Activated T-helper 2 cell treated with anti-CD3 and anti-CD28 coated beads, Interferon-gamma antibody, Interleukin-2, Interleukin-4, amounts not matched to agents 10 μg/mL and 5 μg/mL and 100 μg/mL, durations not matched to agents 14 hours and 24 hours and 36 hours (primary cell): ENCODE measurements at regions not wholly inside any gene's neighbourhood (a gene's known extent, or its start where the extent isn't known, plus 50 kb on each side); places are given as distances from the start of the nearest gene placed in this dataset.

Source experiments
- DNase-seq: peaks from one replicate; pipeline ENCODE4 v3.0.0; 2021; ENCODE audit warnings: low spot score
- H3K27ac Mint-ChIP-seq: one replicate; pipeline ENCODE4 v1.8.0; 2021; ENCODE audit warnings: mixed read lengths
- H3K27me3 Mint-ChIP-seq: one replicate; pipeline ENCODE4 v1.8.0; 2021; ENCODE audit warnings: low read depth, mixed read lengths
- H3K36me3 Mint-ChIP-seq: one replicate; pipeline ENCODE4 v1.8.0; 2021; ENCODE audit warnings: low read depth, mixed read lengths
- H3K4me1 Mint-ChIP-seq: one replicate; pipeline ENCODE4 v1.8.0; 2021; ENCODE audit warnings: low read depth, mixed read lengths
- H3K4me3 Mint-ChIP-seq: one replicate; pipeline ENCODE4 v1.8.0; 2021; ENCODE audit warnings: low read depth, mild to moderate bottlenecking, moderate library complexity, mixed read lengths
- H3K9me3 Mint-ChIP-seq: one replicate; pipeline ENCODE4 v1.8.0; 2021; ENCODE audit warnings: mixed read lengths
- intact Hi-C: fragments of 100-400 bp; cut with micrococcal nuclease; formaldehyde crosslinking; loops from one replicate; pipeline ENCODE4 v1.15.1; 2023

GRCh38 chr1:101290922-101291561, 54.2 kb downstream of the S1PR1 start:
- H3K27me3 Mint-ChIP-seq, result peaks cover 8% of the 10 kb centered on the region
- no peaks in the 10 kb centered on the region for H3K9me3 Mint-ChIP-seq
- H3K4me1 Mint-ChIP-seq, result peaks cover 60% of the 10 kb centered on the region
- H3K27ac Mint-ChIP-seq, result peak overlapping the region; percentile 67
- no peak for DNase-seq
- intact Hi-C loops, result loop anchor here (1.0 to 10.0 kb wide), 13 partner anchors 31 to 846 kb away; partner anchors contain the start of gene VCAM1
- H3K4me3 Mint-ChIP-seq, result peak overlapping the region; percentile 46
- H3K36me3 Mint-ChIP-seq, result no peaks in the 10 kb centered on the region

GRCh38 chr1:101291562-101292380, 55.0 kb downstream of the S1PR1 start:
- intact Hi-C loops, result loop anchor here (1.0 to 10.0 kb wide), 13 partner anchors 31 to 847 kb away; partner anchors contain the start of gene VCAM1
- Mint-ChIP-seq H3K36me3 (no peaks in the 10 kb centered on the region), H3K27ac (peak overlapping the region; percentile 67), H3K27me3 (peaks cover 10% of the 10 kb centered on the region), H3K4me1 (peaks cover 53% of the 10 kb centered on the region), H3K9me3 (no peaks in the 10 kb centered on the region), H3K4me3 (peak overlapping the region; percentile 46)
- DNase-seq, result peak; percentile 50

- H3K4me1 Mint-ChIP-seq, result peaks cover 55% of the 10 kb centered on the region
- no peak overlapping the region for H3K4me3 Mint-ChIP-seq
- H3K27ac Mint-ChIP-seq, result peak overlapping the region; percentile 72
- no peaks in the 10 kb centered on the region for H3K36me3 Mint-ChIP-seq
- peaks cover 24% of the 10 kb centered on the region for H3K27me3 Mint-ChIP-seq
- no peak for DNase-seq
- no peaks in the 10 kb centered on the region for H3K9me3 Mint-ChIP-seq
- intact Hi-C loops, result loop anchor here (1.0 to 10.0 kb wide), 6 partner anchors 16 to 849 kb away; partner anchors contain the start of gene VCAM1
Observed at GRCh38 chr1:101293461-101294051, 56.7 kb downstream of the S1PR1 start.

GRCh38 chr1:101295209-101295608, 58.4 kb downstream of the S1PR1 start:
- DNase-seq, result no peak
- peaks cover 31% of the 10 kb centered on the region for H3K27me3 Mint-ChIP-seq
- no peaks in the 10 kb centered on the region for H3K9me3 Mint-ChIP-seq
- H3K36me3 Mint-ChIP-seq, result no peaks in the 10 kb centered on the region
- no peak overlapping the region for H3K27ac Mint-ChIP-seq
- H3K4me1 Mint-ChIP-seq, result peaks cover 44% of the 10 kb centered on the region
- intact Hi-C loops, result loop anchor here (10.0 kb wide), 2 partner anchors 580 to 850 kb away; partner anchors contain the start of gene VCAM1
- no peak overlapping the region for H3K4me3 Mint-ChIP-seq

- H3K27ac Mint-ChIP-seq, result no peak overlapping the region
- DNase-seq, result no peak
- no peak overlapping the region for H3K4me3 Mint-ChIP-seq
- H3K9me3 Mint-ChIP-seq, result no peaks in the 10 kb centered on the region
- intact Hi-C loops, result loop anchor here (10.0 kb wide), 2 partner anchors 584 to 854 kb away; partner anchors contain the start of gene VCAM1
- H3K27me3 Mint-ChIP-seq, result peaks cover 42% of the 10 kb centered on the region
- peaks cover 21% of the 10 kb centered on the region for H3K4me1 Mint-ChIP-seq
- H3K36me3 Mint-ChIP-seq, result no peaks in the 10 kb centered on the region
Observed at GRCh38 chr1:101298663-101299062, 61.8 kb downstream of the S1PR1 start.

GRCh38 chr1:101299141-101299540, 62.3 kb downstream of the S1PR1 start:
- H3K9me3 Mint-ChIP-seq, result no peaks in the 10 kb centered on the region
- H3K4me3 Mint-ChIP-seq, result no peak overlapping the region
- intact Hi-C loops, result loop anchor here (10.0 kb wide), 2 partner anchors 584 to 854 kb away; partner anchors contain the start of gene VCAM1
- H3K36me3 Mint-ChIP-seq, result no peaks in the 10 kb centered on the region
- peaks cover 17% of the 10 kb centered on the region for H3K4me1 Mint-ChIP-seq
- peaks cover 42% of the 10 kb centered on the region for H3K27me3 Mint-ChIP-seq
- H3K27ac Mint-ChIP-seq, result no peak overlapping the region
- DNase-seq, result no peak

GRCh38 chr1:101299710-101300109, 62.9 kb downstream of the S1PR1 start:
- peaks cover 17% of the 10 kb centered on the region for H3K4me1 Mint-ChIP-seq
- H3K27me3 Mint-ChIP-seq, result peaks cover 46% of the 10 kb centered on the region
- H3K9me3 Mint-ChIP-seq, result no peaks in the 10 kb centered on the region
- no peaks in the 10 kb centered on the region for H3K36me3 Mint-ChIP-seq
- no peak overlapping the region for H3K27ac Mint-ChIP-seq
- no peak overlapping the region for H3K4me3 Mint-ChIP-seq
- DNase-seq, result no peak
- intact Hi-C loops, result loop anchor here (10.0 kb wide), 2 partner anchors 585 to 855 kb away; partner anchors contain the start of gene VCAM1

- H3K27me3 Mint-ChIP-seq, result peaks cover 43% of the 10 kb centered on the region
- no peak overlapping the region for H3K27ac Mint-ChIP-seq
- DNase-seq, result no peak
- peaks cover 10% of the 10 kb centered on the region for H3K4me1 Mint-ChIP-seq
- no peaks in the 10 kb centered on the region for H3K36me3 Mint-ChIP-seq
- no peak overlapping the region for H3K4me3 Mint-ChIP-seq
- no peaks in the 10 kb centered on the region for H3K9me3 Mint-ChIP-seq
- intact Hi-C loops, result no loop called here
Observed at GRCh38 chr1:101300916-101301315, 64.1 kb downstream of the S1PR1 start.

- Mint-ChIP-seq H3K36me3 (no peaks in the 10 kb centered on the region), H3K4me1 (peaks cover 10% of the 10 kb centered on the region), H3K27ac (no peak overlapping the region), H3K4me3 (no peak overlapping the region), H3K27me3 (peaks cover 39% of the 10 kb centered on the region), H3K9me3 (no peaks in the 10 kb centered on the region)
- intact Hi-C loops, result no loop called here
- DNase-seq, result no peak
Observed at GRCh38 chr1:101301446-101302057, 64.7 kb downstream of the S1PR1 start.

GRCh38 chr1:101302831-101303511, 66.2 kb downstream of the S1PR1 start:
- intact Hi-C loops, result no loop called here
- no peaks in the 10 kb centered on the region for H3K36me3 Mint-ChIP-seq

GRCh38 chr1:101307985-101308689, 71.3 kb downstream of the S1PR1 start:
- Mint-ChIP-seq H3K36me3 (no peaks in the 10 kb centered on the region), H3K4me1 (peaks cover 42% of the 10 kb centered on the region), H3K9me3 (no peaks in the 10 kb centered on the region), H3K4me3 (no peak overlapping the region), H3K27me3 (peaks cover 12% of the 10 kb centered on the region), H3K27ac (no peak overlapping the region)
- intact Hi-C loops, result loop anchor here (5.0 kb wide), 1 partner anchor 259 kb away; no protein-coding TSS in a partner anchor
- no peak for DNase-seq

More at GRCh38 chr1:101302831-101303511, 66.2 kb downstream of the S1PR1 start:
- Mint-ChIP-seq H3K4me3 (no peak overlapping the region), H3K27me3 (peaks cover 36% of the 10 kb centered on the region), H3K9me3 (no peaks in the 10 kb centered on the region), H3K27ac (no peak overlapping the region), H3K4me1 (peaks cover 8% of the 10 kb centered on the region)
- DNase-seq, result no peak
